H9 (cell line): ENCODE measurements at regions not wholly inside any gene's neighbourhood (a gene's known extent, or its start where the extent isn't known, plus 50 kb on each side); places are given as distances from the start of the nearest gene placed in this dataset.

Experiments used
- DNase-seq: peaks from one replicate; pipeline ENCODE4 v3.0.0-alpha.2; 2017
- H2AFZ ChIP-seq: one replicate; pipeline ENCODE4 v1.6.1; 2013; ENCODE audit warnings: mild to moderate bottlenecking, low read length, control low read depth, moderate library complexity
- H2AK5ac ChIP-seq: 2 replicates; pipeline ENCODE4 v1.6.1; 2013; ENCODE audit warnings: low read length, control low read depth, mixed read lengths; ENCODE audit not compliant: insufficient read length
- H2BK120ac ChIP-seq: one replicate; pipeline ENCODE4 v1.6.1; 2013; ENCODE audit warnings: low read depth, mild to moderate bottlenecking, low read length, control low read depth, inconsistent platforms; ENCODE audit not compliant: poor library complexity, severe bottlenecking
- H2BK12ac ChIP-seq: 2 replicates; pipeline ENCODE4 v1.6.1; 2013; ENCODE audit warnings: low read length, control low read depth, mixed read lengths, low read depth; ENCODE audit not compliant: insufficient read length
- H2BK15ac ChIP-seq: 2 replicates; pipeline ENCODE4 v1.6.1; 2013; ENCODE audit warnings: low read depth, low read length, control low read depth
- H2BK20ac ChIP-seq: one replicate; pipeline ENCODE4 v1.6.1; 2013; ENCODE audit warnings: low read depth, mild to moderate bottlenecking, low read length, control low read depth, inconsistent platforms; ENCODE audit not compliant: poor library complexity, severe bottlenecking
- H2BK5ac ChIP-seq: 2 replicates; pipeline ENCODE4 v1.6.1; 2013; ENCODE audit warnings: low read length, control low read depth, mixed read lengths; ENCODE audit not compliant: insufficient read length
- H3K14ac ChIP-seq: 2 replicates; pipeline ENCODE4 v1.6.1; 2013; ENCODE audit warnings: low read length, control low read depth; ENCODE audit not compliant: insufficient read depth
- H3K18ac ChIP-seq: 2 replicates; pipeline ENCODE4 v1.6.1; 2013; ENCODE audit warnings: low read depth, mild to moderate bottlenecking, mixed read lengths, low read length, control low read depth; ENCODE audit not compliant: insufficient read length
- H3K23ac ChIP-seq: 2 replicates; pipeline ENCODE4 v1.6.1; 2013; ENCODE audit warnings: low read length, control low read depth, mixed read lengths, low read depth; ENCODE audit not compliant: insufficient read length
- H3K23me2 ChIP-seq: 2 replicates; pipeline ENCODE4 v1.6.1; 2013; ENCODE audit warnings: low read depth, mild to moderate bottlenecking, mixed read lengths, low read length, control low read depth; ENCODE audit not compliant: insufficient read length, poor library complexity, severe bottlenecking
- H3K27ac ChIP-seq: 2 replicates; pipeline ENCODE4 v1.5.1; 2013; ENCODE audit warnings: low read length, control low read depth, mixed read lengths, low read depth; ENCODE audit not compliant: insufficient read length
- H3K27me3 ChIP-seq: 2 replicates; pipeline ENCODE4 v1.6.1; 2013; ENCODE audit warnings: low read length, control low read depth, inconsistent platforms; ENCODE audit not compliant: insufficient read depth
- H3K4ac ChIP-seq: 2 replicates; pipeline ENCODE4 v1.6.1; 2013; ENCODE audit warnings: low read depth, mild to moderate bottlenecking, control low read depth, inconsistent platforms, low read length, moderate library complexity
- H3K4me1 ChIP-seq: 2 replicates; pipeline ENCODE4 v1.6.1; 2013; ENCODE audit warnings: low read length, control low read depth, inconsistent platforms; ENCODE audit not compliant: insufficient read depth
- H3K4me2 ChIP-seq: 2 replicates; pipeline ENCODE4 v1.6.1; 2013; ENCODE audit warnings: low read length, control low read depth, mixed read lengths; ENCODE audit not compliant: insufficient read length, insufficient read depth
- H3K56ac ChIP-seq: 2 replicates; pipeline ENCODE4 v1.6.1; 2013; ENCODE audit warnings: low read depth, mild to moderate bottlenecking, mixed read lengths, low read length, control low read depth; ENCODE audit not compliant: insufficient read length
- H3K79me1 ChIP-seq: 2 replicates; pipeline ENCODE4 v1.6.1; 2013; ENCODE audit warnings: low read depth, mild to moderate bottlenecking, moderate library complexity, low read length, control low read depth, inconsistent platforms; ENCODE audit not compliant: insufficient read depth, poor library complexity, severe bottlenecking
- H3K79me2 ChIP-seq: 2 replicates; pipeline ENCODE4 v1.6.1; 2013; ENCODE audit warnings: low read length, control low read depth, inconsistent platforms; ENCODE audit not compliant: insufficient read depth
- H3K9ac ChIP-seq: 2 replicates; pipeline ENCODE4 v1.6.1; 2013; ENCODE audit warnings: low read length, control low read depth, mixed read lengths; ENCODE audit not compliant: insufficient read length; ENCODE audit errors: extremely low read depth
- H3K9me3 ChIP-seq: one replicate; pipeline ENCODE4 v1.6.1; 2013; ENCODE audit warnings: low read depth, low read length, inconsistent platforms; ENCODE audit not compliant: control insufficient read depth
- H3T11ph ChIP-seq: one replicate; pipeline ENCODE4 v1.6.1; 2013; ENCODE audit warnings: mild to moderate bottlenecking, low read length, control low read depth, inconsistent platforms
- H4K20me1 ChIP-seq: one replicate; pipeline ENCODE4 v1.6.1; 2013; ENCODE audit not compliant: control insufficient read depth, insufficient read length, insufficient read depth
- H4K5ac ChIP-seq: 2 replicates; pipeline ENCODE4 v1.6.1; 2013; ENCODE audit warnings: low read depth, mild to moderate bottlenecking, mixed read lengths, low read length, control low read depth; ENCODE audit not compliant: insufficient read length
- H4K8ac ChIP-seq: replicated peaks from 2 replicates; pipeline ENCODE4 v1.6.1; 2013; ENCODE audit warnings: low read length, control low read depth, mixed read lengths, low read depth; ENCODE audit not compliant: insufficient read length
- H4K91ac ChIP-seq: 2 replicates; pipeline ENCODE4 v1.6.1; 2013; ENCODE audit warnings: low read depth, mild to moderate bottlenecking, moderate library complexity, mixed read lengths, low read length, control low read depth; ENCODE audit not compliant: insufficient read length
- H3K27ac Mint-ChIP-seq, 3 experiments: 2 replicates in 2 of 3; 3 replicates in 1 of 3; pipeline ENCODE4 v1.8.0; 2020 to 2021; ENCODE audit warnings: mixed read lengths in 3 of 3, mild to moderate bottlenecking in 1 of 3, moderate library complexity in 1 of 3
- H3K27me3 Mint-ChIP-seq: 2 replicates; pipeline ENCODE4 v1.8.0; 2021; ENCODE audit warnings: low read depth, mild to moderate bottlenecking, moderate library complexity, mixed read lengths
- H3K36me3 Mint-ChIP-seq, 3 experiments: 2 replicates in 2 of 3; 3 replicates in 1 of 3; pipeline ENCODE4 v1.8.0; 2020 to 2021; ENCODE audit warnings: low read depth in 3 of 3, mixed read lengths in 3 of 3; ENCODE audit not compliant: insufficient read depth in 1 of 3
- H3K4me1 Mint-ChIP-seq, 2 experiments: 2 replicates each; pipeline ENCODE4 v1.8.0; 2020; ENCODE audit warnings: mixed read lengths in 2 of 2
- H3K4me3 Mint-ChIP-seq, 2 experiments: 2 replicates in 1 of 2; 3 replicates in 1 of 2; pipeline ENCODE4 v1.8.0; 2020 to 2021; ENCODE audit warnings: mild to moderate bottlenecking in 2 of 2, mixed read lengths in 2 of 2, moderate library complexity in 1 of 2
- H3K9me3 Mint-ChIP-seq, 2 experiments: 2 replicates in 1 of 2; 3 replicates in 1 of 2; pipeline ENCODE4 v1.8.0; 2020; ENCODE audit warnings: mild to moderate bottlenecking in 2 of 2, mixed read lengths in 2 of 2, moderate library complexity in 1 of 2
- CTCF ChIP-seq: fragments of 200-600 bp; sonication (generic); conservative IDR thresholded peaks from 3 replicates; pipeline ENCODE4 v1.8.0; 2021; ENCODE audit warnings: antibody characterized with exemption, mild to moderate bottlenecking
- WGBS: extraction: QIAGEN DNeasy Blood & Tissue Kit; methylation state at CpG from one replicate; pipeline ENCODE4 v1.1.7; 2013; ENCODE audit warnings: missing lambda C conversion rate, low lambda C conversion rate, mixed read lengths; ENCODE audit not compliant: insufficient read length; ENCODE audit errors: extremely low coverage; 5-methylcytosine and 5-hydroxymethylcytosine counted together

GRCh38 chr12:114784526-114784925, 100.6 kb upstream of the TBX3 start:
- no peak overlapping the region for H3T11ph ChIP-seq
- no peak overlapping the region for H2BK15ac ChIP-seq
- WGBS, result no CpG with 5 or more reads among the region's 3 CpGs
- Mint-ChIP-seq H3K4me1 (peaks cover 14 to 17% of the 10 kb centered on the region in 2 experiments), H3K36me3 (no peaks in the 10 kb centered on the region; a peak in 1 of 7 replicates), H3K9me3 (no peaks in the 10 kb centered on the region), H3K27ac (no peak overlapping the region), H3K4me3 (no peak overlapping the region), H3K27me3 (peaks cover 11% of the 10 kb centered on the region)
- TF ChIP-seq CTCF, result no peak
- H3K27ac ChIP-seq, result no peak overlapping the region
- no peak overlapping the region for H2AK5ac ChIP-seq
- no peaks in the 10 kb centered on the region for H3K79me1 ChIP-seq
- H4K91ac ChIP-seq, result no peak overlapping the region
- no peaks in the 10 kb centered on the region for H3K9me3 ChIP-seq
- H2BK5ac ChIP-seq, result no peak overlapping the region
- no peak overlapping the region for H3K9ac ChIP-seq
- no peaks in the 10 kb centered on the region for H3K79me2 ChIP-seq
- H3K27me3 ChIP-seq, result no peaks in the 10 kb centered on the region
- DNase-seq, result no peak
- no peaks in the 10 kb centered on the region; the same call in 1 of the 2 replicates for H3K4me1 ChIP-seq
- H2AFZ ChIP-seq, result no peak overlapping the region
- H4K5ac ChIP-seq, result no peak overlapping the region
- no peak overlapping the region for H3K14ac ChIP-seq
- H4K20me1 ChIP-seq, result no peaks in the 10 kb centered on the region
- H3K4me2 ChIP-seq, result no peak overlapping the region
- no peak overlapping the region for H2BK12ac ChIP-seq
- no peak overlapping the region for H3K4ac ChIP-seq
- no peak overlapping the region for H2BK20ac ChIP-seq
- no peak overlapping the region for H4K8ac ChIP-seq
- no peaks in the 10 kb centered on the region for H3K23me2 ChIP-seq
- H2BK120ac ChIP-seq, result no peak overlapping the region
- H3K23ac ChIP-seq, result no peak overlapping the region
- no peak overlapping the region for H3K56ac ChIP-seq
- H3K18ac ChIP-seq, result no peak overlapping the region
